H1 (cell line): ENCODE measurements at regions not wholly inside any gene's neighbourhood (a gene's known extent, or its start where the extent isn't known, plus 50 kb on each side); places are given as distances from the start of the nearest gene placed in this dataset.

Experiments used
- CTCF ChIA-PET: fragments of 300-600 bp; sonication (Branson Sonifier 250); formaldehyde crosslinking; loops from one replicate; lab custom pipeline; 2021; ENCODE audit not compliant: partially characterized antibody; lab: Charles Lee
- POLR2A ChIA-PET: fragments of 300-600 bp; sonication (Branson Sonifier 250); formaldehyde crosslinking; loops from one replicate; lab custom pipeline; 2021; ENCODE audit warnings: inconsistent platforms; ENCODE audit not compliant: partially characterized antibody; lab: Charles Lee
- DNase-seq, 2 experiments: peaks; one replicate each; pipeline versions ENCODE4 v3.0.0 to v3.0.0-alpha.2; 2010 to 2022; ENCODE audit warnings: low spot score in 2 of 2, low read depth in 1 of 2, mixed read lengths in 1 of 2
- FAIRE-seq: peaks from 2 replicates; lab custom pipeline; 2011; peaks lifted over from hg19 to GRCh38; lab: Jason Lieb, UNC
- H2AFZ ChIP-seq: 2 replicates; pipeline ENCODE4 v1.8.1; 2012; ENCODE audit warnings: low read length, inconsistent platforms
- H2AK5ac ChIP-seq: 2 replicates; pipeline ENCODE4 v1.6.1; 2013; ENCODE audit warnings: low read depth, low read length
- H2BK120ac ChIP-seq: replicated peaks from 2 replicates; pipeline ENCODE3; 2013; ENCODE audit warnings: low read depth, low read length, inconsistent platforms
- H2BK12ac ChIP-seq: 2 replicates; pipeline ENCODE4 v1.6.1; 2013; ENCODE audit warnings: low read depth, low read length
- H2BK15ac ChIP-seq: 2 replicates; pipeline ENCODE4 v1.6.1; 2013; ENCODE audit warnings: low read length
- H2BK20ac ChIP-seq: 2 replicates; pipeline ENCODE4 v1.6.1; 2013; ENCODE audit warnings: low read length
- H2BK5ac ChIP-seq: 2 replicates; pipeline ENCODE4 v1.6.1; 2013; ENCODE audit warnings: low read depth, low read length
- H3K14ac ChIP-seq: 2 replicates; pipeline ENCODE4 v1.6.1; 2013; ENCODE audit warnings: inconsistent platforms; ENCODE audit not compliant: insufficient read length
- H3K18ac ChIP-seq: 2 replicates; pipeline ENCODE4 v1.6.1; 2013; ENCODE audit warnings: low read length; ENCODE audit errors: extremely low read depth
- H3K23ac ChIP-seq: 2 replicates; pipeline ENCODE4 v1.6.1; 2013; ENCODE audit warnings: inconsistent platforms; ENCODE audit not compliant: insufficient read length
- H3K23me2 ChIP-seq: 2 replicates; pipeline ENCODE4 v1.6.1; 2013; ENCODE audit warnings: low read depth, low read length
- H3K27ac ChIP-seq: 2 replicates; pipeline ENCODE4 v1.6.1; 2011; ENCODE audit warnings: low read depth, low read length, inconsistent platforms
- H3K27me3 ChIP-seq, 4 experiments: replicated peaks in 1 of 4; 1 replicate in 1 of 4; 2 replicates in 3 of 4; pipeline versions ENCODE4 v1.6.1 to v1.8.1; 2011 to 2013; ENCODE audit warnings: low read length in 3 of 4, mild to moderate bottlenecking in 3 of 4, inconsistent platforms in 2 of 4, mixed read lengths in 2 of 4, moderate library complexity in 1 of 4; ENCODE audit not compliant: control insufficient read depth in 3 of 4, insufficient read depth in 3 of 4; ENCODE audit errors: extremely low read depth in 1 of 4
- H3K36me3 ChIP-seq, 4 experiments: 2 replicates each; pipeline versions ENCODE4 v1.6.1 to v1.8.1; 2011 to 2013; ENCODE audit warnings: mild to moderate bottlenecking in 4 of 4, low read length in 3 of 4, moderate library complexity in 2 of 4, control low read depth in 1 of 4, inconsistent platforms in 1 of 4; ENCODE audit not compliant: insufficient read depth in 4 of 4, control insufficient read depth in 2 of 4
- H3K4ac ChIP-seq: replicated peaks from 2 replicates; pipeline ENCODE3; 2013; ENCODE audit warnings: low read length, low read depth, mixed read lengths, inconsistent platforms; ENCODE audit not compliant: insufficient read length
- H3K4me1 ChIP-seq, 4 experiments: replicated peaks in 1 of 4; 1 replicate in 1 of 4; 2 replicates in 3 of 4; pipeline versions ENCODE4 v1.6.1 to v1.8.1; 2011 to 2013; ENCODE audit warnings: low read length in 3 of 4, inconsistent platforms in 2 of 4, mixed read lengths in 1 of 4; ENCODE audit not compliant: insufficient read depth in 4 of 4, control insufficient read depth in 3 of 4
- H3K4me2 ChIP-seq, 2 experiments: 2 replicates each; pipeline versions ENCODE4 v1.6.1 to v1.8.1; 2011 to 2013; ENCODE audit warnings: low read depth in 2 of 2, low read length in 2 of 2, control low read depth in 1 of 2, inconsistent platforms in 1 of 2, mild to moderate bottlenecking in 1 of 2; ENCODE audit not compliant: insufficient read depth in 1 of 2
- H3K4me3 ChIP-seq, 4 experiments: fragments of 200-600, 300-600 bp in 1 of 4; sonication (generic), shearing (Covaris generic), sonication (Bioruptor Twin) in 1 of 4; 2 replicates each; pipeline versions ENCODE4 v1.5.1 to v1.8.1; 2011 to 2016; ENCODE audit warnings: low read length in 4 of 4, low read depth in 3 of 4, control low read depth in 2 of 4, inconsistent platforms in 2 of 4, mild to moderate bottlenecking in 2 of 4, mixed read lengths in 1 of 4, moderate library complexity in 1 of 4; ENCODE audit not compliant: insufficient read depth in 2 of 4; ENCODE audit errors: extremely low read depth in 1 of 4
- H3K56ac ChIP-seq: replicated peaks from 2 replicates; pipeline ENCODE3; 2013; ENCODE audit warnings: low read depth, mild to moderate bottlenecking, mixed read lengths, low read length, inconsistent platforms; ENCODE audit not compliant: insufficient read length
- H3K79me1 ChIP-seq: 2 replicates; pipeline ENCODE4 v1.6.1; 2013; ENCODE audit warnings: low read depth, low read length, control low read depth
- H3K79me2 ChIP-seq, 2 experiments: 2 replicates each; pipeline versions ENCODE4 v1.6.1 to v1.8.1; 2012 to 2013; ENCODE audit warnings: low read length in 2 of 2, mild to moderate bottlenecking in 2 of 2, inconsistent platforms in 1 of 2; ENCODE audit not compliant: insufficient read depth in 2 of 2, control insufficient read depth in 1 of 2
- H3K9ac ChIP-seq, 4 experiments: replicated peaks in 1 of 4; 1 replicate in 1 of 4; 2 replicates in 3 of 4; pipeline versions ENCODE4 v1.6.1 to v1.8.1; 2011 to 2013; ENCODE audit warnings: low read depth in 3 of 4, low read length in 3 of 4, control low read depth in 2 of 4, mild to moderate bottlenecking in 2 of 4, moderate library complexity in 2 of 4, inconsistent platforms in 1 of 4; ENCODE audit errors: extremely low read depth in 1 of 4
- H3K9me3 ChIP-seq, 2 experiments: 2 replicates each; pipeline versions ENCODE4 v1.6.1 to v1.8.1; 2012 to 2013; ENCODE audit warnings: mild to moderate bottlenecking in 2 of 2, moderate library complexity in 2 of 2, control low read depth in 1 of 2, inconsistent platforms in 1 of 2, low read depth in 1 of 2, low read length in 1 of 2, mixed read lengths in 1 of 2; ENCODE audit not compliant: insufficient read depth in 2 of 2
- H4K20me1 ChIP-seq, 2 experiments: replicated peaks in 1 of 2; 2 replicates each; pipeline versions ENCODE3 to v1.8.1; 2011 to 2013; ENCODE audit warnings: inconsistent platforms in 2 of 2, low read length in 2 of 2, mild to moderate bottlenecking in 1 of 2; ENCODE audit not compliant: insufficient read depth in 2 of 2, control insufficient read depth in 1 of 2
- H4K5ac ChIP-seq: 2 replicates; pipeline ENCODE4 v1.6.1; 2013; ENCODE audit warnings: low read length, low read depth, mixed read lengths, inconsistent platforms; ENCODE audit not compliant: insufficient read length
- H4K8ac ChIP-seq: 2 replicates; pipeline ENCODE4 v1.8.0; 2013; ENCODE audit warnings: mild to moderate bottlenecking, moderate library complexity, low read length, inconsistent platforms; ENCODE audit not compliant: insufficient read depth; ENCODE audit errors: extremely low read depth
- H4K91ac ChIP-seq: replicated peaks from 2 replicates; pipeline ENCODE3; 2013; ENCODE audit warnings: low read length, mixed read lengths, inconsistent platforms; ENCODE audit not compliant: insufficient read length
- JUND ChIP-seq: IDR thresholded peaks from 2 replicates; pipeline ENCODE4 v1.6.1; 2011; ENCODE audit warnings: mild to moderate bottlenecking, improper control_type of control experiment, low read length
- RAD21 ChIP-seq, 2 experiments: IDR thresholded peaks in 1 of 2; conservative IDR thresholded peaks in 1 of 2; 2 replicates each; pipeline ENCODE4 v1.6.1; 2011; ENCODE audit warnings: low read depth in 2 of 2, low read length in 2 of 2, improper control_type of control experiment in 1 of 2, inconsistent platforms in 1 of 2, mild to moderate bottlenecking in 1 of 2, moderate library complexity in 1 of 2

- no peak overlapping the region for H3K18ac ChIP-seq
- H2AFZ ChIP-seq = no peak overlapping the region
- FAIRE-seq = no peak
These were observed 300.0 kb upstream of the VLDLR start for GRCh38 chr9:2321523-2322148.

More at GRCh38 chr9:2321523-2322148, 300.0 kb upstream of the VLDLR start:
- H3K36me3 ChIP-seq = no peaks in the 10 kb centered on the region
- no peaks in the 10 kb centered on the region for H3K4me1 ChIP-seq
- H2BK5ac ChIP-seq = no peak overlapping the region
- no peak overlapping the region for H2BK15ac ChIP-seq
- ChIA-PET POLR2A (no interaction called here), CTCF (no interaction called here)
- H3K56ac ChIP-seq = no peak overlapping the region
- H3K14ac ChIP-seq = no peak overlapping the region
- no peak for DNase-seq
- H4K8ac ChIP-seq = no peak overlapping the region
- no peak overlapping the region for H3K23ac ChIP-seq
- H3K27me3 ChIP-seq = no peaks in the 10 kb centered on the region
- no peak overlapping the region for H4K5ac ChIP-seq
- H2BK12ac ChIP-seq = no peak overlapping the region
- H4K91ac ChIP-seq = no peak overlapping the region
- no peak overlapping the region for H2BK120ac ChIP-seq
- TF ChIP-seq RAD21 (IDR thresholded peaks at IDR 0.05 in 1 of 2, conservative IDR thresholded peaks at IDR 0.05 in 1 of 2; ENCODE audit: low read depth in 2 of 2, low read length in 2 of 2) (peak in 1 of 2 experiments; percentile 17; a peak in 2 of 4 replicates), JUND (no peak)
- 0 out of 4 replicates have a peak, but pooled peaks cover 0 to 3% of the 10 kb centered on the region in 2 experiments for H3K9me3 ChIP-seq
- no peak overlapping the region for H2AK5ac ChIP-seq
- H3K79me1 ChIP-seq = no peaks in the 10 kb centered on the region
- no peaks in the 10 kb centered on the region for H4K20me1 ChIP-seq
- no peaks in the 10 kb centered on the region for H3K23me2 ChIP-seq
- H3K9ac ChIP-seq = no peak overlapping the region
- no peak overlapping the region for H3K4me2 ChIP-seq
- no peak overlapping the region for H3K4ac ChIP-seq
- no peak overlapping the region for H3K27ac ChIP-seq
- H3K79me2 ChIP-seq = no peaks in the 10 kb centered on the region
- H2BK20ac ChIP-seq = no peak overlapping the region
- no peak overlapping the region for H3K4me3 ChIP-seq
